Upper lobe of left lung (tissue), 6 donors: ENCODE measurements at regions not wholly inside any gene's neighbourhood (a gene's known extent, or its start where the extent isn't known, plus 50 kb on each side); places are given as distances from the start of the nearest gene placed in this dataset.

ENCODE experiments used
- ATAC-seq, 2 donors: fragments of 200-7000 bp; cut with Tn5 transposase; one replicate each; pipeline ENCODE4 v1.9.1; 2022; ENCODE audit warnings: mild to moderate bottlenecking in 2 of 2, moderate library complexity in 2 of 2; ENCODE audit not compliant: low FRiP score in 2 of 2
- DNase-seq, 2 donors: peaks; one replicate each; pipeline ENCODE4 v3.0.0-alpha.2; 2019 to 2020
- H3K27ac ChIP-seq, 4 donors: fragments of 200-600 bp; sonication (generic); one replicate each; pipeline ENCODE4 v1.5.1; 2016 to 2019
- H3K27me3 ChIP-seq, 4 donors: fragments of 200-600 bp; sonication (generic); one replicate each; pipeline ENCODE4 v1.5.1; 2017 to 2019
- H3K36me3 ChIP-seq, 4 donors: fragments of 200-600 bp; sonication (generic); one replicate each; pipeline ENCODE4 v1.5.1; 2016 to 2019
- H3K4me1 ChIP-seq, 4 donors: fragments of 200-600 bp; sonication (generic); one replicate each; pipeline ENCODE4 v1.5.1; 2018 to 2019
- H3K4me3 ChIP-seq, 4 donors: fragments of 200-600 bp; sonication (generic); one replicate each; pipeline ENCODE4 v1.5.1; 2017 to 2019; ENCODE audit warnings: mild to moderate bottlenecking in 2 of 4, moderate library complexity in 1 of 4
- H3K9me3 ChIP-seq, 4 donors: fragments of 200-600 bp; sonication (generic); one replicate each; pipeline ENCODE4 v1.5.1; 2018 to 2019
- EP300 ChIP-seq, 4 donors: sonication (generic); formaldehyde crosslinking; IDR thresholded peaks; one replicate each; pipeline ENCODE4 v1.5.1; 2017; ENCODE audit warnings: antibody characterized with exemption in 4 of 4, control low read depth in 2 of 4
- POLR2A ChIP-seq, 4 donors: fragments of 450-650 bp; IDR thresholded peaks; one replicate each; pipeline ENCODE4 v1.5.1; 2016 to 2017; ENCODE audit warnings: antibody characterized with exemption in 4 of 4, mild to moderate bottlenecking in 2 of 4
- POLR2AphosphoS5 ChIP-seq, 2 donors: sonication (generic); formaldehyde crosslinking; IDR thresholded peaks; one replicate each; pipeline ENCODE4 v1.5.1; 2017; ENCODE audit warnings: antibody characterized with exemption in 2 of 2
- WGBS, 2 donors: methylation state at CpG; one replicate each; pipeline ENCODE4 v1.1.5; 2017 to 2018; 5-methylcytosine and 5-hydroxymethylcytosine counted together
- TF ChIP-seq, protein P1 (sequence below), 6 experiments: fragments of 450-650 bp in 4 of 6; fragments of 200-600 bp in 2 of 6; sonication (generic) in 2 of 6; IDR thresholded peaks; one replicate each; pipeline ENCODE4 v1.5.1; 2016 to 2019; ENCODE audit warnings: antibody characterized with exemption in 6 of 6
- donor health status: DM: no; HTN: no; CAD: no; lungs with moderate emphysema.
- donor health status: DM: no; HTN: yes; CAD: no; lungs with severe emphysema.

DNA sequence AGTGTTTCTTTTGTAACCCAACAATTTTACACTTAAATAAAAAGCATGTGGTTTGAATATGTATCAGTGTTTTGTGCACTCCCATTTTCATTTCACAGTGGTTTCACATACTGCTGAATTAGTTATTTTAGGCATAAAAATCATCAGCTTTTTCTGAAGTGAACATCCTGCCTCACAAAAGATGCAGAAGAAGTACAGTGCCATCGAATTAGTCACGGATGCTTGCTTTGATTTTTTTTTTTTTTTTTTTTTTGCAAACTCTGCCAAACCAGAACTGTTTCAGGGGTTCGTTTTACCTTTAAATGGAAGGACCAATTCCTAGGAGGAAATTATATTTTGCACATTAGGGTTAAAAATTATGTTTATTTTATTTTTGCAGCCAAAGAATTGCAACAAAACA, 158.6 kb downstream of the RPS12 start:
- DNase-seq (no peak), ATAC-seq (no peak)
- Histone ChIP-seq H3K36me3 (no peaks in the 10 kb centered on the region), H3K4me1 (no peaks in the 10 kb centered on the region), H3K4me3 (no peak overlapping the region), H3K27me3 (no peaks in the 10 kb centered on the region), H3K9me3 (no peaks in the 10 kb centered on the region), H3K27ac (no peak overlapping the region)
- 46 to 56% methylated on average over 3 of the region's 3 CpGs for WGBS, 2 donors
- TF ChIP-seq POLR2AphosphoS5 (IDR thresholded peaks at IDR 0.05), result no peak
- TF ChIP-seq POLR2A (IDR thresholded peaks at IDR 0.05), result no peak
- no peak for TF ChIP-seq EP300 (IDR thresholded peaks at IDR 0.05)
- TF ChIP-seq, protein P1, sequence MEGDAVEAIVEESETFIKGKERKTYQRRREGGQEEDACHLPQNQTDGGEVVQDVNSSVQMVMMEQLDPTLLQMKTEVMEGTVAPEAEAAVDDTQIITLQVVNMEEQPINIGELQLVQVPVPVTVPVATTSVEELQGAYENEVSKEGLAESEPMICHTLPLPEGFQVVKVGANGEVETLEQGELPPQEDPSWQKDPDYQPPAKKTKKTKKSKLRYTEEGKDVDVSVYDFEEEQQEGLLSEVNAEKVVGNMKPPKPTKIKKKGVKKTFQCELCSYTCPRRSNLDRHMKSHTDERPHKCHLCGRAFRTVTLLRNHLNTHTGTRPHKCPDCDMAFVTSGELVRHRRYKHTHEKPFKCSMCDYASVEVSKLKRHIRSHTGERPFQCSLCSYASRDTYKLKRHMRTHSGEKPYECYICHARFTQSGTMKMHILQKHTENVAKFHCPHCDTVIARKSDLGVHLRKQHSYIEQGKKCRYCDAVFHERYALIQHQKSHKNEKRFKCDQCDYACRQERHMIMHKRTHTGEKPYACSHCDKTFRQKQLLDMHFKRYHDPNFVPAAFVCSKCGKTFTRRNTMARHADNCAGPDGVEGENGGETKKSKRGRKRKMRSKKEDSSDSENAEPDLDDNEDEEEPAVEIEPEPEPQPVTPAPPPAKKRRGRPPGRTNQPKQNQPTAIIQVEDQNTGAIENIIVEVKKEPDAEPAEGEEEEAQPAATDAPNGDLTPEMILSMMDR (IDR thresholded peaks at IDR 0.05), result no peak

DNA sequence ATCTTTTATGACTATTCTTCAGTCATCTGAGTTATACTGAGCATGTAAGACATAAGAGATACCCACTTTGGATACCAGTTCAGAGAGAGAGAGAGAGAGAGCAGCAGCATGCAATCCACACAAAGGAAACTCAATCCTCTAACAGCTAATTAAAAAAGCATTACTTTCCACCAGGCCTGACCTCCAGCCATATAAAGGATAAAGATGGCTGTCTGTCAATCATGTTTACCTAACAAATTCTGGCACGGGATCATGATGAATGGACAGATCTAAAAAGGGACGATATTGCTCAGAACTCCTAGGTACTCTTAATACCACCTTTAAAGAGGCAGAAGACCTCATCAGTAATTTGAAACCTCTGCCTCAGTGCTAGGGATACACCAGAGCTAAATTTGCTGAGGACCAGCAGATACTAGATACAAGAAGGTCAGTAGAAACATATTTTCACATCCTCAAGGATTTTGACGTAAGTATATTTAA, 159.2 kb downstream of the RPS12 start:
- WGBS, 2 donors, result 46 to 47% methylated on average over 3 of the region's 3 CpGs

DNA sequence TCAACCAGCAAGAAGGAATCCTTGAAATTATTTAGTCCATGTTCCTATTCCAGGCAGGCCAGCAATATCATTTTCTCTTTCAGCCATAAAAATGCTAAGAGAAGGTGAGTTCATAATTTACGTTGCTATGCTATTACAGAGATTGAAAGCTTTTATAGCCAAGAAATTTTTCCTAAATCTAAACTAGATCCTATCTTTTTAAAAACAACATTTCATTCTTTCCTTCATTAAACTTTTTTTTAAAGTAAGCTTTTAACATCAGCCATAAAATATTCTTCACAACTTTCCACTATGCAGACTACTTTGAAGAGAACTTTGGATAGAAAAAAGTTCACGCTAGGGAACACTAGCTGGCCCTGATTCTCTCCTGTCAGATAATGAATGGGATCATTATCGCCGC, 159.8 kb downstream of the RPS12 start:
- no peak for ATAC-seq
- no peaks in the 10 kb centered on the region for H3K4me1 ChIP-seq
- H3K27ac ChIP-seq, result no peak overlapping the region
- H3K9me3 ChIP-seq, result no peaks in the 10 kb centered on the region
- H3K4me3 ChIP-seq, result no peak overlapping the region
- 86 to 93% methylated on average over 4 of the region's 4 CpGs for WGBS, 2 donors
- TF ChIP-seq, protein P1 (IDR thresholded peaks at IDR 0.05), result no peak
- no peak for TF ChIP-seq EP300 (IDR thresholded peaks at IDR 0.05)
- no peak for TF ChIP-seq POLR2A (IDR thresholded peaks at IDR 0.05)
- TF ChIP-seq POLR2AphosphoS5 (IDR thresholded peaks at IDR 0.05), result no peak
- no peaks in the 10 kb centered on the region for H3K27me3 ChIP-seq
- H3K36me3 ChIP-seq, result no peaks in the 10 kb centered on the region
- DNase-seq, result no peak

More for the DNA sequence above, 159.2 kb downstream of the RPS12 start:
- no peak for TF ChIP-seq POLR2AphosphoS5 (IDR thresholded peaks at IDR 0.05)
- TF ChIP-seq, protein P1 (IDR thresholded peaks at IDR 0.05), result no peak
- no peak for TF ChIP-seq EP300 (IDR thresholded peaks at IDR 0.05)
- TF ChIP-seq POLR2A (IDR thresholded peaks at IDR 0.05), result no peak
- H3K36me3 ChIP-seq, result no peaks in the 10 kb centered on the region
- H3K9me3 ChIP-seq, result no peaks in the 10 kb centered on the region
- H3K4me3 ChIP-seq, result no peak overlapping the region
- no peak for ATAC-seq
- no peaks in the 10 kb centered on the region for H3K4me1 ChIP-seq
- H3K27me3 ChIP-seq, result no peaks in the 10 kb centered on the region
- DNase-seq, result no peak
- no peak overlapping the region for H3K27ac ChIP-seq

DNA sequence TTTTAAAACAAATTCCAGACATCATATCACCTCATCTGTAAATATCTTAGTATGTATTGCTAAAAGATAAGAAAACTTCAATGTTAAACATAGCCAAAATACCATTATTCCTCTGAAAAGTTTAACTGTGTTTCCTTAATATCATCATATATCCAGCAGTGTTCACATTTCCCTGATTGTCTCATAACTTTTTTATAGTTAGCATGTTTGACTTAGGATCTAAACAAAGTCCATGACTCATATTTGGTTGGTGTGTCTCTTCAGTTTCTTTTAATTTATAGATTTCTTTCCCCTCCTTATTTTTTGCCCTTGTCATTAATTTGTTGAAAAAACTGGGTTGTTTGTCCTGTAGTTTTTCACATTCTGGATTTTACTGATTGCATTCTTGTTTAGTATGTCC, 163.0 kb downstream of the RPS12 start:
- DNase-seq (no peak), ATAC-seq (no peak)
- H3K4me1 ChIP-seq, result no peaks in the 10 kb centered on the region
- no peaks in the 10 kb centered on the region for H3K36me3 ChIP-seq
- no peak for TF ChIP-seq POLR2A (IDR thresholded peaks at IDR 0.05)
- TF ChIP-seq POLR2AphosphoS5 (IDR thresholded peaks at IDR 0.05), result no peak
- no peak for TF ChIP-seq EP300 (IDR thresholded peaks at IDR 0.05)
- TF ChIP-seq, protein P1 (IDR thresholded peaks at IDR 0.05), result no peak
- no peaks in the 10 kb centered on the region for H3K27me3 ChIP-seq
- H3K4me3 ChIP-seq, result no peak overlapping the region
- no peaks in the 10 kb centered on the region for H3K9me3 ChIP-seq
- H3K27ac ChIP-seq, result no peak overlapping the region

DNA sequence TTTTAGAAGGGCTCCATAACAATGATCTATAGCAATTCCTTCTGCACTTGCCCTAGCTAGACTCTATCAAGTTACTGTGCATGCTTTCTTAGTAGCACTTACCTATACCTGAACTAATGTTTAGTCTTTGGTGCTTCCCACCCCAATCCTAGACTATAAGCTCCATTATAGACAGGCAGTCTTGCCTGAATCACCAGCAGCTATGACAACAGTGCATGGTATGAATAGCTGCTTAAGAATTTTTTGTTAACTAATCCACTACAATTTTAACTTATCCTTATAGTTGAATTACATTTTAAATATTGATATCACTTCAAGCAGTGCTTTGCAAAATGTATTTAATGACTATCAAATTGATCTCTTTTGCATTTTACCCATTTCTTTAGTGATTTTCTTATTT, 164.3 kb downstream of the RPS12 start:
- Histone ChIP-seq H3K4me1 (no peaks in the 10 kb centered on the region), H3K27me3 (no peaks in the 10 kb centered on the region), H3K36me3 (no peaks in the 10 kb centered on the region), H3K27ac (no peak overlapping the region), H3K4me3 (no peak overlapping the region), H3K9me3 (no peaks in the 10 kb centered on the region)
- no peak for DNase-seq
- ATAC-seq, result no peak
- TF ChIP-seq, protein P1 (IDR thresholded peaks at IDR 0.05), result no peak
- TF ChIP-seq POLR2AphosphoS5 (IDR thresholded peaks at IDR 0.05) (no peak), EP300 (IDR thresholded peaks at IDR 0.05) (no peak), POLR2A (IDR thresholded peaks at IDR 0.05) (no peak)
